ENCODE measurements at regions not wholly inside any gene's neighbourhood (a gene's known extent, or its start where the extent isn't known, plus 50 kb on each side); places are given as distances from the start of the nearest gene placed in this dataset.

- POLR2A ChIA-PET = no interaction called here
- intact Hi-C loops (cut with micrococcal nuclease) = no loop called here
- CTCF ChIA-PET = interaction anchor here (1.1 kb wide), 1 partner anchor 10 kb away, joined by 3 read pairs; no protein-coding TSS in a partner anchor
- Mint-ChIP-seq H3K9me3 (ENCODE audit: unreplicated experiment) (no peaks in the 10 kb centered on the region), H3K27ac (ENCODE audit: low read depth, unreplicated experiment) (no peak overlapping the region), H3K36me3 (ENCODE audit: insufficient read depth, unreplicated experiment) (no peaks in the 10 kb centered on the region), H3K27me3 (ENCODE audit: insufficient read depth, unreplicated experiment) (no peaks in the 10 kb centered on the region), H3K4me3 (ENCODE audit: unreplicated experiment) (no peak overlapping the region), H3K4me1 (ENCODE audit: insufficient read depth, unreplicated experiment) (peaks cover 6% of the 10 kb centered on the region)
- no TSS peak for BruUV-seq (replicated peaks)
- no peak for TF ChIP-seq CTCF (IDR thresholded peaks at IDR 0.05; ENCODE audit: unreplicated experiment)
- DNase-seq (ENCODE audit: unreplicated experiment) = no peak
Observed at GRCh38 chr2:53432936-53433335, 334.7 kb upstream of the CHAC2 start.

- POLR2A ChIA-PET = no interaction called here
- DNase-seq (ENCODE audit: unreplicated experiment) = no peak
- Mint-ChIP-seq H3K4me3 (ENCODE audit: unreplicated experiment) (no peak overlapping the region), H3K9me3 (ENCODE audit: unreplicated experiment) (no peaks in the 10 kb centered on the region), H3K27me3 (ENCODE audit: insufficient read depth, unreplicated experiment) (no peaks in the 10 kb centered on the region), H3K36me3 (ENCODE audit: insufficient read depth, unreplicated experiment) (no peaks in the 10 kb centered on the region), H3K4me1 (ENCODE audit: insufficient read depth, unreplicated experiment) (no peaks in the 10 kb centered on the region), H3K27ac (ENCODE audit: low read depth, unreplicated experiment) (no peak overlapping the region)
- intact Hi-C loops (cut with micrococcal nuclease) = no loop called here
- CTCF ChIA-PET = interaction anchor here (0.5 to 1.2 kb wide), 4 partner anchors 8 to 368 kb away, joined by 3 to 6 read pairs (median 4); no protein-coding TSS in a partner anchor
- BruUV-seq (replicated peaks) = no TSS peak
- no peak for TF ChIP-seq CTCF (IDR thresholded peaks at IDR 0.05; ENCODE audit: unreplicated experiment)
Observed at GRCh38 chr2:53429901-53430300, 337.7 kb upstream of the CHAC2 start.

- TF ChIP-seq CTCF (IDR thresholded peaks at IDR 0.05; ENCODE audit: unreplicated experiment) = no peak
- ChIA-PET CTCF (interaction anchor here (0.7 to 4.5 kb wide), 5 partner anchors 9 to 292 kb away, joined by 3 to 50 read pairs (median 3); no protein-coding TSS in a partner anchor), POLR2A (interaction anchor here (1.0 kb wide), 1 partner anchor 21 kb away, joined by 3 read pairs; no protein-coding TSS in a partner anchor)
- Mint-ChIP-seq H3K4me1 (ENCODE audit: insufficient read depth, unreplicated experiment) (no peaks in the 10 kb centered on the region), H3K27ac (ENCODE audit: low read depth, unreplicated experiment) (no peak overlapping the region), H3K4me3 (ENCODE audit: unreplicated experiment) (no peak overlapping the region), H3K36me3 (ENCODE audit: insufficient read depth, unreplicated experiment) (no peaks in the 10 kb centered on the region), H3K27me3 (ENCODE audit: insufficient read depth, unreplicated experiment) (no peaks in the 10 kb centered on the region), H3K9me3 (ENCODE audit: unreplicated experiment) (no peaks in the 10 kb centered on the region)
- intact Hi-C loops (cut with micrococcal nuclease) = no loop called here
- BruUV-seq (replicated peaks) = no TSS peak
- no peak for DNase-seq (ENCODE audit: unreplicated experiment)
Observed at GRCh38 chr2:53424902-53425301, 342.7 kb upstream of the CHAC2 start.

GRCh38 chr2:53423465-53423864, 344.1 kb upstream of the CHAC2 start:
- Mint-ChIP-seq H3K27ac (ENCODE audit: low read depth, unreplicated experiment) (no peak overlapping the region), H3K4me1 (ENCODE audit: insufficient read depth, unreplicated experiment) (no peaks in the 10 kb centered on the region), H3K9me3 (ENCODE audit: unreplicated experiment) (no peaks in the 10 kb centered on the region), H3K36me3 (ENCODE audit: insufficient read depth, unreplicated experiment) (no peaks in the 10 kb centered on the region), H3K27me3 (ENCODE audit: insufficient read depth, unreplicated experiment) (no peaks in the 10 kb centered on the region), H3K4me3 (ENCODE audit: unreplicated experiment) (no peak overlapping the region)
- POLR2A ChIA-PET = no interaction called here
- CTCF ChIA-PET = interaction anchor here (0.5 to 4.5 kb wide), 26 partner anchors 9 to 401 kb away, joined by 3 to 50 read pairs (median 4); no protein-coding TSS in a partner anchor
- TF ChIP-seq CTCF (IDR thresholded peaks at IDR 0.05; ENCODE audit: unreplicated experiment) = no peak
- no TSS peak for BruUV-seq (replicated peaks)
- no peak for DNase-seq (ENCODE audit: unreplicated experiment)
- intact Hi-C loops (cut with micrococcal nuclease) = loop anchor here (1.0 kb wide), 4 partner anchors 92 to 364 kb away; partner anchors contain the start of gene ERLEC1
